PC-9 (cell line): ENCODE measurements at regions not wholly inside any gene's neighbourhood (a gene's known extent, or its start where the extent isn't known, plus 50 kb on each side); places are given as distances from the start of the nearest gene placed in this dataset.

ENCODE experiments used
- BruUV-seq: library from RNA; stranded (reverse); fragments of 400-500 nt; replicated peaks from 2 replicates; lab custom pipeline; 2021; lab: Mats Ljungman, UMichigan
- CTCF ChIA-PET: fragments of 300-600 bp; sonication (Branson Sonifier 250); formaldehyde crosslinking; loops from one replicate; lab custom pipeline; 2022; ENCODE audit warnings: antibody characterized with exemption; lab: Charles Lee
- POLR2A ChIA-PET: fragments of 300-600 bp; sonication (Branson Sonifier 250); formaldehyde crosslinking; loops from one replicate; lab custom pipeline; 2022; ENCODE audit warnings: antibody characterized with exemption; ENCODE audit not compliant: unreplicated experiment; lab: Charles Lee
- DNase-seq, 2 experiments: peaks; one replicate each; pipeline versions ENCODE4 v3.0.0 to v3.0.0-alpha.2; 2015 to 2022; ENCODE audit warnings: mixed read lengths in 1 of 2
- H2AFZ ChIP-seq: fragments of 200-600 bp; sonication (generic); 2 replicates; pipeline ENCODE4 v1.8.1; 2017; ENCODE audit warnings: antibody characterized with exemption
- H3F3A ChIP-seq: fragments of 200-600 bp; sonication (generic); 2 replicates; pipeline ENCODE4 v1.8.1; 2017; ENCODE audit warnings: antibody characterized with exemption, mild to moderate bottlenecking, low read depth; ENCODE audit not compliant: insufficient read depth
- H3K27ac ChIP-seq: fragments of 200-600 bp; sonication (generic); 2 replicates; pipeline ENCODE4 v1.6.1; 2016; ENCODE audit warnings: mixed run types
- H3K27me3 ChIP-seq: fragments of 200-600 bp; sonication (generic); 2 replicates; pipeline ENCODE4 v1.6.1; 2016; ENCODE audit warnings: low read depth, mixed run types; ENCODE audit not compliant: insufficient read depth
- H3K36me3 ChIP-seq: fragments of 200-600 bp; sonication (generic); 2 replicates; pipeline ENCODE4 v1.6.1; 2016; ENCODE audit warnings: low read depth, mixed run types
- H3K4me1 ChIP-seq: fragments of 200-600 bp; sonication (generic); replicated peaks from 2 replicates; pipeline ENCODE4 v1.6.1; 2016; ENCODE audit warnings: mixed run types; ENCODE audit not compliant: insufficient read depth
- H3K4me2 ChIP-seq: fragments of 200-600 bp; sonication (generic); 2 replicates; pipeline ENCODE4 v1.6.1; 2017; ENCODE audit warnings: mixed run types
- H3K4me3 ChIP-seq: fragments of 200-600 bp; sonication (generic); 2 replicates; pipeline ENCODE4 v1.6.1; 2016; ENCODE audit warnings: mixed run types
- H3K79me2 ChIP-seq: fragments of 200-600 bp; sonication (generic); 2 replicates; pipeline ENCODE4 v1.6.1; 2017; ENCODE audit warnings: low read depth, mixed run types
- H3K9me2 ChIP-seq: fragments of 200-600 bp; sonication (generic); 2 replicates; pipeline ENCODE4 v1.8.1; 2017; ENCODE audit warnings: mild to moderate bottlenecking; ENCODE audit not compliant: insufficient read depth
- H3K9me3 ChIP-seq: fragments of 200-600 bp; sonication (generic); 2 replicates; pipeline ENCODE4 v1.8.1; 2016; ENCODE audit warnings: low read depth; ENCODE audit not compliant: insufficient read depth
- H4K20me1 ChIP-seq: fragments of 200-600 bp; sonication (generic); 2 replicates; pipeline ENCODE4 v1.8.1; 2017; ENCODE audit not compliant: insufficient read depth
- CTCF ChIP-seq: fragments of 200-600 bp; sonication (generic); conservative IDR thresholded peaks from 2 replicates; pipeline ENCODE4 v1.6.1; 2017; ENCODE audit warnings: mixed run types, antibody characterized with exemption, mild to moderate bottlenecking, moderate library complexity
- EZH2 ChIP-seq: fragments of 200-600 bp; sonication (generic); IDR thresholded peaks from 2 replicates; pipeline ENCODE4 v1.8.0; 2017; ENCODE audit warnings: antibody characterized with exemption, low read depth
- intact Hi-C: fragments of 100-400 bp; cut with micrococcal nuclease; formaldehyde crosslinking; loops from one replicate; pipeline ENCODE4 v1.10.0; 2022; ENCODE audit not compliant: unreplicated experiment

DNA sequence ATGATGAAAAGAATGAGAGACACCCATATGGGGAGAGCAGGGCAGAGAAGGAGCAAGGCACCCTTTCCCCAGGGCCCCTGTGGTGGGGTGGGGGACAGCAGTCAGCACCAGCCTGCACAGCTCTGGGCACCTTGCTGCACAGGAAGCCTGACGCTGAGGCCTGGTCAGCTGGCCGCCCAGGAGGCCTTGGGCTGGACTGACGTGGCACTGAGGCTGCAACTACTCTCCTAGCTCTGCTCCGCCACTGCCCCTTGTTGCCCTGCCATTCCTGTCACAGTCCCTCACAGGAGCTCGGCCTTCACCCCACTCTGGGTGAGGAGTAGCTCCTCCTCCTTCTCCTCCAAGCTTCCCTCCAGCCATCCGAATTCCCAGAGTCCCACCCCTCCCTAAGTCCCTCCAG lies 99.7 kb downstream of the CPN2 start:
- no TSS peak for BruUV-seq
- H3K4me2 ChIP-seq: no peak overlapping the region
- no peak for TF ChIP-seq CTCF
- TF ChIP-seq EZH2: no peak
- H4K20me1 ChIP-seq: no peaks in the 10 kb centered on the region
- no peaks in the 10 kb centered on the region for H3K36me3 ChIP-seq
- intact Hi-C loops: no loop called here
- ChIA-PET CTCF (interaction anchor here (0.7 kb wide), 1 partner anchor 374 kb away, joined by 3 read pairs; no protein-coding TSS in a partner anchor), POLR2A (no interaction called here)
- no peaks in the 10 kb centered on the region for H3F3A ChIP-seq
- no peak for DNase-seq
- H3K4me3 ChIP-seq: no peak overlapping the region
- H3K27me3 ChIP-seq: no peaks in the 10 kb centered on the region
- H3K4me1 ChIP-seq: no peaks in the 10 kb centered on the region
- no peak overlapping the region for H2AFZ ChIP-seq
- H3K79me2 ChIP-seq: no peaks in the 10 kb centered on the region
- H3K27ac ChIP-seq: no peak overlapping the region
- H3K9me3 ChIP-seq: no peaks in the 10 kb centered on the region
- no peaks in the 10 kb centered on the region for H3K9me2 ChIP-seq

DNA sequence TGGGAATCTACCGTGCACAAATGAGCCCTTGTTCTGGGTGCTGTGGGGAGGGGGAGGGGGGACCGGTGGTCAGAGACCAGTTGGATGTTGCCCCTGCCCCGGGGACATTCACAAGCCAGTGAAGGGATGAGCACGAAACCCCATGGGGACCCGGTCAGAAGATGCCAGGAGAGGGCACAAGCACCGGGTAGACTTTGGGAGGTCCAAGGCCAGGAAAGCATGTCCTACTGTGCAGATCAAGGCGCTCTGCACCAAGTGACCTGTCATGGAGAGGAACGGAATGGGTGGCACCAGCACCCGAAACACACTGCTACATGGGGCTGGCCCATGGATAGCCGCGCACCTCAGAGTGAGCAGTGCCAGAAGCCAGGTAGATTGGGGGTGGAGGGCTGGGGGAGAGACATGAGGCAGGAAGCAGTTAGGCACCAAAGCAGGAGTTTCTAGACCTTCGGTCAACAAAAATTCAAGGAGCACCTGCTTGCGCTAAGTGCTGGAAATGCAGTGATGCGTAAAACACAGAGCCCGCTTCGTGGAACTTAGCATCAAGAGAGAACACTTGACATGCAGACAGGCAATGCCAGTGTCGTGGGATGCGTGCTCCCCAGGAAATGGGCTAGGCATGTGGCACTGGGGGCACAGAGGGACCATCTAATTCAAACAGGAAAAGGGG lies 99.1 kb downstream of the CPN2 start:
- intact Hi-C loops: no loop called here
- H3F3A ChIP-seq: no peaks in the 10 kb centered on the region
- no peak overlapping the region for H2AFZ ChIP-seq

DNA sequence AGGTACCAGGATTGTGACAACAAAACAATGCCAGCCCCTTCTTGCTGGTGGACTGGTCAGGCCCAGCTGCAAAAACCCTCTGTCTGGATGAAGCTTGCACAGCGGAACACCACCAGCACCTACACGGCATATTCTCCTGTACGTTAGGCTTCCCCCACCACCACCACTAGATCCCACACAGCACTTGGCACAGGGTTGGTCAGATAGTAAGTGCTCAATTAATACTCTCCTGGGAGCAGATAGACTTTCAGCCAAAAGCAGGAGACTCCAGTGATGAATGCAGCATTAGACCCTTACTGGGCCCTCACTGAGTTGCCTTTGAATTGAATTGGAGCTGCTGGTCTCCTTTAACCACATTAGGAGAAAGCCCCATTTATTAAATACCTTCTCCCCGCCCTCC lies 97.9 kb downstream of the CPN2 start:
- Histone ChIP-seq H3K79me2 (no peaks in the 10 kb centered on the region), H3K9me3 (peaks cover 4% of the 10 kb centered on the region; the same call in 1 of the 2 replicates), H3K4me3 (no peak overlapping the region), H3K27me3 (no peaks in the 10 kb centered on the region), H3K9me2 (no peaks in the 10 kb centered on the region), H3F3A (no peaks in the 10 kb centered on the region), H3K4me2 (no peak overlapping the region), H4K20me1 (no peaks in the 10 kb centered on the region), H3K27ac (no peak overlapping the region), H3K4me1 (no peaks in the 10 kb centered on the region), H3K36me3 (no peaks in the 10 kb centered on the region), H2AFZ (no peak overlapping the region)
- intact Hi-C loops: no loop called here
- no peak for TF ChIP-seq EZH2
- no peak for TF ChIP-seq CTCF
- BruUV-seq: no TSS peak
- DNase-seq: no peak
- ChIA-PET CTCF (no interaction called here), POLR2A (no interaction called here)

More for the DNA sequence above, 99.1 kb downstream of the CPN2 start:
- H3K27me3 ChIP-seq: no peaks in the 10 kb centered on the region
- ChIA-PET CTCF (no interaction called here), POLR2A (no interaction called here)
- no peak for DNase-seq
- no peaks in the 10 kb centered on the region for H3K79me2 ChIP-seq
- BruUV-seq: no TSS peak
- no peaks in the 10 kb centered on the region for H4K20me1 ChIP-seq
- TF ChIP-seq EZH2: no peak
- TF ChIP-seq CTCF: no peak
- no peaks in the 10 kb centered on the region for H3K9me2 ChIP-seq
- no peak overlapping the region for H3K27ac ChIP-seq
- H3K4me2 ChIP-seq: no peak overlapping the region
- H3K4me1 ChIP-seq: no peaks in the 10 kb centered on the region
- H3K4me3 ChIP-seq: no peak overlapping the region
- no peaks in the 10 kb centered on the region for H3K36me3 ChIP-seq
- no peaks in the 10 kb centered on the region for H3K9me3 ChIP-seq
